GM12891 (cell line): ENCODE measurements at regions not wholly inside any gene's neighbourhood (a gene's known extent, or its start where the extent isn't known, plus 50 kb on each side); places are given as distances from the start of the nearest gene placed in this dataset.

Source experiments
- PAX5 ChIP-seq: IDR thresholded peaks from 2 replicates; pipeline ENCODE4 v1.6.1; 2011; ENCODE audit warnings: low read length, moderate library complexity, mild to moderate bottlenecking; ENCODE audit not compliant: insufficient read depth, severe bottlenecking
- POLR2A ChIP-seq: IDR thresholded peaks from 2 replicates; pipeline ENCODE4 v1.6.1; 2011; ENCODE audit warnings: low read depth, low read length, control low read depth
- POLR2AphosphoS5 ChIP-seq: IDR thresholded peaks from 2 replicates; pipeline ENCODE4 v1.6.1; 2011; ENCODE audit warnings: low read depth, low read length, control low read depth
- POU2F2 ChIP-seq: IDR thresholded peaks from 2 replicates; pipeline ENCODE4 v1.6.1; 2011; ENCODE audit warnings: low read depth, mild to moderate bottlenecking, control low read depth, low read length, moderate library complexity
- SPI1 ChIP-seq: IDR thresholded peaks from 2 replicates; pipeline ENCODE4 v1.6.1; 2011; ENCODE audit warnings: low read depth, low read length, control low read depth

DNA sequence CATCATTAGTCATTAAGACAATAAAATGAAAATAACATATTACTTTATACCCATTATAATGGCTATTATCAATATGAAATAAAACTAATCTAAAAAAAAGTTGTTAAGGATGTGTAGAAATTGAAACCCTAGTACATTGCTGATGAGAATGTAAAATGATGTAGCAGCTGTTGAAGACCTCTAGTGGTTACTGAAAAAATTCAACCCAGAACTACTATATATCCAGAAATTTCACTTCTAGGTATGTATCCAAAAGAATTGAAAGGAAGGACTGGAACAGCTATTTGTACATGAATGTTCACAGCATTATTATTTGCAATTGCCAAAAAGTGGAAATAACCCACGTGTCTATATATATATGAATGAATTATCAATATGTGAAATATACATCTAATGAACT is 180.3 kb upstream of the KLHL4 start:
- TF ChIP-seq POLR2AphosphoS5 (no peak), POLR2A (no peak), SPI1 (no peak), POU2F2 (no peak), PAX5 (no peak)
